Epidermal melanocyte (primary cell): ENCODE measurements at regions not wholly inside any gene's neighbourhood (a gene's known extent, or its start where the extent isn't known, plus 50 kb on each side); places are given as distances from the start of the nearest gene placed in this dataset.

Experiments
- DNase-seq: peaks from one replicate; pipeline ENCODE4 v3.0.0; 2011; ENCODE audit warnings: low spot score; ENCODE audit not compliant: insufficient read length

DNA sequence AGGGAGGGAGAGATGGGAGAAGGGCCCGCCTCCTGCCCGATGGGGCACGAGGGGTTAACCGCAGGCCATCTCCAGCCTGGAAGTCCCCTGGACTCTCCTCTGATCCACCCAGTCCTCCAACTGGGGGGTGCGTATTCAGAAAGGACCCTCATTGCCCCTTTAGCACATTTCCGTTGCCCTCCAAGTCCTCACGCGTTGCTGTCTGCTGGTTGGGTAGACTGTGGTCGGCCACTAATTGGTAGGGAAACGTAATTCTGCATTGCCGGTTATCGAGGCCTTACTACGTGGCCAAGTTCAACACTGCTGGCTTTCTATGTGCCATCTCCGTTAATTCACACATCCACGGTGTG lies 103.4 kb downstream of the FOXL1 start:
- DNase-seq = no peak

DNA sequence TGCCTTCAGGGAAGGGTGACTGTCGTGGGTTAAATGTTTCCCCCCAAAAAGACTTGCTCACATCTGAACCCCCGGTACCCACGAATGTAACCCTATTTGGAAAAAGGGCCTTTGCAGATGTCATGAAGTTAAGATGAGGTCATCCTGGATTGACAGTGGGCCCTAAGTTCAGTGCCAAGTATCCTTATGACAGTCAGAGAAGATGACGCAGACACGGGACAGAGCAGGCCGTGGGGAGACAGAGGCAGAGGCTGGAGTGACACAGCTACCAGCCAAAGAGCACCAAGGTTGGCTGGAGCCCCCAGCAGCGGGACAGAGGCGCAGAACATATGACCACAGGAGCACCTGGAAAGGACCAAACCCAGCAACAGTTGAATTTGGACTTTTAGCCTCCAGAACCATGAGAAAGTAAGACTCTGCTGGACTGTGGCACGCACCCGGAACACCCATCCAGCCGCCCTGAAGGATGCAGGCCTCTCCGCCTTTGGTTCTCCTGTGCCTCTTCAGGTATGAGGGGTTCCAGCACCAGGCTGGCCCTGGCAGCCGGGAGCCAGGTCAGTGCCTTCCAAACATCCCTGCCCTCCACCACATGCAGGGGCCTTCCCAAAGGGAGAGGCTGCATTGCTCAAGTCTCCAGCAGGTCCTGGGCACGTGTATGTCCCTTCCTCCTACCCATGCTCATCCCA lies 104.0 kb downstream of the FOXL1 start:
- no peak for DNase-seq

GRCh38 chr16:86683441-86684194 lies 105.3 kb downstream of the FOXL1 start:
- DNase-seq = no peak

DNA sequence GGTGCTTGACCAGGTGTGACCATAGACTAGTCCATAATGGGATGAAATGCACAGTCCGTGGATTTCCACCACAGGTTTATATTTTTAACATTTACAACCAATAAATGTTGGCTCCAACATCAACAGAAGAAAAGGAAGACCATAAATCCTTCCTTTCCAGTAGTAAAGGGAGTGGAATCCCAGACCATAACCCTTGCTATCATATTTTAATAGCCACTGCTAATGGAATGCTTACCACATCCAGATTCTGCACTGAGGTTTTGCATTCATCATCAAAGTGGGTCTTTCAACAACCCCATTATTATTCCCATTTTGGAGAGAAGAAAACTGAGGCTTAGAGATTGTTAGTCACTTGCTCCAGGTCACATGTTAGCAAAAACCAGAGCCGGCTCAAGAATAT lies 106.7 kb downstream of the FOXL1 start:
- DNase-seq = no peak

GRCh38 chr16:86690970-86691369 lies 112.6 kb downstream of the FOXL1 start:
- no peak for DNase-seq

- DNase-seq = no peak
Measured at GRCh38 chr16:86692426-86692825, 114.1 kb downstream of the FOXL1 start.

DNA sequence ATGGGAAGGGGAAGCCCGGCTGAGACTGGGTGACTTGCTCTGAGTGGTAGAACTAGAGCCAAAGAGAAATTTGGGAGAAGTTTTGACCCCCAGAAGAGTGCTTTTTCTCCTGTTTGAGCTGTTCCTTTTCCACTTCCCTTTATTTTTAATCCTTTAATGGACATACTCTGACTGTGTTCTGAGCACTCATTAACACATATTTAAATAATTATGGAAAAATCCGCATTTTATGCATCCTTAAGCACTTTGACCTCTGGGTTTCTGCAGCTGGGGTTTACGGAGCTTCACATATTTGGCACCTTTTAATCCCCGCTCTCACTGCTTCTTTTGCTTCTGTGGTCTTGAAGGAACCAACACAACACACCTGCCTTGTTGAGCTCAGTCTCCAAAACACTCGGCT lies 114.7 kb downstream of the FOXL1 start:
- no peak for DNase-seq

- no peak for DNase-seq
Measured at GRCh38 chr16:86697715-86698114, 119.4 kb downstream of the FOXL1 start.

DNA sequence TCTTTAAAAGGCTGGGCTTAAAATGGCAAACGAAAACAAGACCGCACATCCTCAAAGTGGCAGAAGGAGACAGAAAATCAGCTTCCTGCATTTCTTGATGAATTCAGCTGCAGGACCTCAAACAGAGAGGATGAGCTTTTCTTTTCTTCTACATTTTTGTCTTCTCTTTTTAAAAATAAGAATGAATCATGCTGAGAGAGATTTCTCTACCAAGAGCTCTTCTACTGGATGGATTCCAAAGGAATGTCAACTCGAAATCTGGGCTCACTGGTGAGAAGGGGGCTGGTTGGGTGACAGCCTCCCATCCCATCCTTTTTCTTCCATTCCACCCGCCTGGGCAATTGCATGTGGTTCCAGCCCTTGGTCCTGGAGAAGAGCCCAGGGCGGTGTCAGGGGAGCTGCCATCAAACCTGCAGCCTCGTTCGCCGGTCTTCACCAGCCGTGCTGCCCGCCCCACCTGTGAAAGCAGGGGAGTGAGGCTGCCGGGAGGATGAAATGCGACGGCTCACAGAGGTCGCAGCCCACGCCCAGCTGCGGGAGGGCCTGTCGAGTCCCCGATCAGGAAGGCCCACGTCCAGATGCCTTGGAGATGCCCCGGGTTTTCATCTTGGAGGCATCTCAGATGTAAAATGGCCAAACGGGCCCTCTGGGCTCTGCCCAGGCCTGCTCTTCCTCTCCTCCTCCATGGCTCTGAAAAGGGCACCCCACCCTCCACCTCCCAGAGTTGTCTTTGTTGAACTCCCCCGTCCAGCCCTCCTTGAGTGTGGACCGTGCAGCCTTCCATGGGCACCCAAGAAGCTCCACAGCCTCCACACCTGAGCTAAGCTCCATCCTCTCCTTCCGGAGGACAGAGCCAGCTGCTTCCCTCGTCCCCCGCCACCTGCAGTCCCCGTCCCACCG lies 121.9 kb downstream of the FOXL1 start:
- no peak for DNase-seq

DNA sequence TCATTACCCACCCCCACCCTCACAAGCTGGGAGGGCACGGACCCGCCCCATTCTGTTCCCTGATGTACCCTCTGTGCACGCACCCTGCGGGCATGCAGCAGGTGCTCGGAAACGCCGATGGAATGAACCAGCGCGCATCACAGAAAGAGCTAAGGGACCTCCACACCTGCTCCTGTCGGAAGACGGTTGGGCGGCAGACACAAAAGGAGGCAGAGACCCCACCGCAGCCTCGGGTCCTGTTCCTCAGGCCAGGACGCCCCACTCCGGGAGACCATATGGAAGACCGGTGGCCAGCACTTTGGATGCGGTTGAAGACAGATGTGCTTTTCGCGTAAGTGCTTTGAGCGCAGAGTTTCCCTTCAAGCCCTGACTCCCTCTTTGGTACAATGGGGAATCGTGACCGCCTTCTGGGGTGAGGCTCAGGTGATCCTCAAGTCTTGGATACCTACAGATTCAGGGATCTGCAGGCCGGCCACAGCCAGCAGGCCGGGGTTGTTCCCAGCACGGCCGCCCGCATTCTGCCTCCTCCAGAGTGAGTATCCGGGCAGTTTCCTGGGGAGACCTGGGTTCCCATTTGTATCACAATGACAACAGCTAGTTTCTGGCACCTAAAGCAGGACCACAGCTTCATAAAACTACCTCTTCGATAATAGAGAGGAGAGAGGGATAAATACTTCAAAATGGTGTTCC lies 123.1 kb downstream of the FOXL1 start:
- DNase-seq = no peak

DNA sequence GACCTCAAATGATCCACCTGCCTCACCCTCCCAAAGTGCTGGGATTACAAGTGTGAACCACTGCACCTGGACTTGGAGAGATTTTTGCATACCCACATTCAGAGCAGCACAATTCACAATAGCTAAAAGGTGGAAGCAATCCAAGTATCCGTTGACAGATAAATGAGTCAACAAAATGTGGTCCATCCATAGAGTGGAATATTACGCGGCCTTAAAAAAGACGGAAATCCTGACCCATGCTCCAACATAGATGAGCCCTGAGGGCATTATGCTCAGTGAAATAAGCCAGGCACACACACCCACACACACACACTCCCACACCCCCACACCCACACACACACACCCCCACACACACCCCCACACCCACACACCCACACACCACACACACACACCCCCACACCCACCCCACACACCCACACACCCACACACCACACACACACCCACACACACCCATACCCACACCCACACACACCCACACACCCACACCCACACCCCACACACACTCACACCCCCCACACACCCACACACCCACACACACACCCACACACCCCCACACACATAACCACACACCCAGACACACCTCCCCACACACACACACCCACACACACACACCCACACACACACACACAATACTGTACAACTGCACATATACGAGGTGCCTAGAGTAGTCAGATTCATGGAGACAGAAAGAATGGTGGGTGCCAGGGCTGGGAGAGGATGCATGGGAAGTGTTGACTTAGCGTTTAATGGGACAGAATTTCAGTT lies 124.7 kb downstream of the FOXL1 start:
- DNase-seq = no peak

- DNase-seq = no peak
Measured at GRCh38 chr16:86704516-86704915, 126.2 kb downstream of the FOXL1 start.

- DNase-seq = no peak
Measured at GRCh38 chr16:86706726-86707125, 128.4 kb downstream of the FOXL1 start.

DNA sequence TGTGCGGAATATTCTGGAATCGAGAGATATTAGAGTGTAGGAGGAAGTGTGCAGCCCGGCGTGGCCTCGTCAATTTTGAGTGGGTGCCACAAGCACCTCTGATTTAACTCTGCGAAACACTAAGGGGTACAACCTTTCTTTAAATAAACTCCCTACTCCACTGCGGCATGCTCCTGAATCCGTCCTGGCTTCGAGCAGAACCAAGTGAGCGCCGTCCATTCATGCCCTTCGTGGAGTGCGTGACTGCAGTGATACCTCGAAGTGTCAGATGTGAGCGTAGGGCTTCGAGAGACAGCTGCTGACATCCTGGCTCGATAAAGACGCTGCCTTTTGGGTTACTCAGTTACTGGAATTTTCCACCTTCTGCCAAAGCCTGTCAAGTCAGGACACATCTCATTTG lies 128.8 kb downstream of the FOXL1 start:
- no peak for DNase-seq

GRCh38 chr16:86707581-86707980 lies 129.2 kb downstream of the FOXL1 start:
- DNase-seq = no peak

DNA sequence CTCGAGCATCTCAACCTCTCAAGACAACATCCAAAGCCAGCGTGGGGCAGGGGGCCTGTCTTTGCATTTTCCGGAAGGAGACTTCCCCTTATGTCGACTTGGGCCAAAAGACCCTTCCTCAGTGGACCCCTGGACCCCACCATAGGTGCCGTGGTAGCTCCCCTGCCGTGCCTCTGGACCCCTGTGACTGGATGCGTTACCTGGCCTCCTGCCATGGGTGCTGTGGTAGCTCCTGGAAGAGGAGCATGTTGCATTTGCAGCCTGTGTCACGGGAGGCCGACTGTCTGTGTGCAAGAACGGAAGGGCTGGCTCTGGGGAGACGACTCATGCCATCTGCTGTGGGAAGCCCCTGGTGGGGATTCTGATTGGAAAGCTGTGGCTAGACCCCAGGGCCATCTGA lies 130.1 kb downstream of the FOXL1 start:
- no peak for DNase-seq

DNA sequence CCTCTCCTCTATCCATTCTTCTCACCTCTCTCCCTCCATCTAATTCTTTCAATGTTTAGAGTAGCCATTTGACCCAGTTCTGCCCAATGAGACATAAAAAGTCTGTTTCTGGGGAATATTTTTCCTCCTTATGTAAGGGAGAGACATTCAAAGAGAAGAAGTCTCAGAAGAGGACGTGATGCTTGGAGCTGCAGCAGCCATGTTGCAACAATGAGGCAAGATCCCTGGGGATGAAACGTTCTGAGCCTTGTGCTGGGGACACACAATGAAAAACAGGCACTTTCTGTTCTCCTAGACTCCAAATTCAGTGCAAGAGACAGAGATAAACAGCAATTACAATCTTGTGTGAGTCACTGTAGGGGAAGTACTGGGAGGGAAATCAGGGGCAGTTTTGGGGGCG lies 130.8 kb downstream of the FOXL1 start:
- DNase-seq = no peak

- no peak for DNase-seq
Measured at GRCh38 chr16:86709902-86710601, 131.7 kb downstream of the FOXL1 start.

GRCh38 chr16:86710602-86710950 lies 132.2 kb downstream of the FOXL1 start:
- no peak for DNase-seq
